Central memory CD8-positive, alpha-beta T cell (primary cell): ENCODE measurements at regions not wholly inside any gene's neighbourhood (a gene's known extent, or its start where the extent isn't known, plus 50 kb on each side); places are given as distances from the start of the nearest gene placed in this dataset.

Experiments
- ATAC-seq: fragments of 150-1000 bp; cut with Tn5 transposase; replicated peaks from 2 replicates; pipeline ENCODE4 v1.10.0; 2022; ENCODE audit warnings: mild to moderate bottlenecking, moderate FRiP score, moderate number of reproducible peaks; ENCODE audit not compliant: poor library complexity, severe bottlenecking; ENCODE audit errors: extremely low read depth
- DNase-seq, 2 donors: peaks; one replicate each; pipeline ENCODE4 v3.0.0; 2021; ENCODE audit warnings: low spot score in 2 of 2
- H3K27ac Mint-ChIP-seq: one replicate; pipeline ENCODE4 v1.8.0; 2022; ENCODE audit warnings: low read depth, mild to moderate bottlenecking, moderate library complexity, mixed read lengths
- H3K27me3 Mint-ChIP-seq: one replicate; pipeline ENCODE4 v1.8.0; 2022; ENCODE audit warnings: mixed read lengths
- H3K36me3 Mint-ChIP-seq: one replicate; pipeline ENCODE4 v1.8.0; 2022; ENCODE audit warnings: mild to moderate bottlenecking, moderate library complexity, mixed read lengths; ENCODE audit not compliant: insufficient read depth
- H3K4me1 Mint-ChIP-seq: one replicate; pipeline ENCODE4 v1.8.0; 2022; ENCODE audit warnings: mixed read lengths
- H3K4me3 Mint-ChIP-seq: one replicate; pipeline ENCODE4 v1.8.0; 2022; ENCODE audit warnings: mild to moderate bottlenecking, moderate library complexity, mixed read lengths
- H3K9me3 Mint-ChIP-seq: one replicate; pipeline ENCODE4 v1.8.0; 2022; ENCODE audit warnings: mixed read lengths

- H3K4me1 Mint-ChIP-seq, result no peaks in the 10 kb centered on the region
- H3K36me3 Mint-ChIP-seq, result no peaks in the 10 kb centered on the region
- DNase-seq, result no peak
- no peak for ATAC-seq
- peaks cover 9% of the 10 kb centered on the region for H3K27me3 Mint-ChIP-seq
- H3K4me3 Mint-ChIP-seq, result no peak overlapping the region
- no peak overlapping the region for H3K27ac Mint-ChIP-seq
- H3K9me3 Mint-ChIP-seq, result peaks cover 6% of the 10 kb centered on the region
Measured at GRCh38 chr6:121499666-121500065, 64.2 kb downstream of the GJA1 start.

GRCh38 chr6:121503589-121503991 lies 68.1 kb downstream of the GJA1 start:
- Mint-ChIP-seq H3K4me3 (no peak overlapping the region), H3K9me3 (peaks cover 6% of the 10 kb centered on the region), H3K27ac (no peak overlapping the region), H3K4me1 (no peaks in the 10 kb centered on the region), H3K36me3 (no peaks in the 10 kb centered on the region), H3K27me3 (peaks cover 9% of the 10 kb centered on the region)
- no peak for ATAC-seq
- DNase-seq, result no peak

- Mint-ChIP-seq H3K4me1 (no peaks in the 10 kb centered on the region), H3K4me3 (no peak overlapping the region), H3K27me3 (peaks cover 9% of the 10 kb centered on the region), H3K36me3 (no peaks in the 10 kb centered on the region), H3K27ac (no peak overlapping the region), H3K9me3 (peaks cover 6% of the 10 kb centered on the region)
- ATAC-seq (no peak), DNase-seq (no peak)
Measured at GRCh38 chr6:121504227-121504626, 68.8 kb downstream of the GJA1 start.

- peaks cover 9% of the 10 kb centered on the region for H3K27me3 Mint-ChIP-seq
- DNase-seq (no peak), ATAC-seq (no peak)
- peaks cover 6% of the 10 kb centered on the region for H3K9me3 Mint-ChIP-seq
- H3K27ac Mint-ChIP-seq, result no peak overlapping the region
- no peaks in the 10 kb centered on the region for H3K4me1 Mint-ChIP-seq
- H3K4me3 Mint-ChIP-seq, result no peak overlapping the region
- no peaks in the 10 kb centered on the region for H3K36me3 Mint-ChIP-seq
Measured at GRCh38 chr6:121505284-121505683, 69.8 kb downstream of the GJA1 start.

GRCh38 chr6:121506761-121507754 lies 71.6 kb downstream of the GJA1 start:
- Mint-ChIP-seq H3K9me3 (no peaks in the 10 kb centered on the region), H3K36me3 (peaks cover 2% of the 10 kb centered on the region), H3K27ac (no peak overlapping the region), H3K4me1 (no peaks in the 10 kb centered on the region), H3K27me3 (no peaks in the 10 kb centered on the region), H3K4me3 (no peak overlapping the region)
- no peak for ATAC-seq
- DNase-seq, result no peak

- no peaks in the 10 kb centered on the region for H3K27me3 Mint-ChIP-seq
- no peaks in the 10 kb centered on the region for H3K4me1 Mint-ChIP-seq
- H3K27ac Mint-ChIP-seq, result no peak overlapping the region
- ATAC-seq (no peak), DNase-seq (no peak)
- H3K4me3 Mint-ChIP-seq, result no peak overlapping the region
- peaks cover 2% of the 10 kb centered on the region for H3K36me3 Mint-ChIP-seq
- H3K9me3 Mint-ChIP-seq, result no peaks in the 10 kb centered on the region
Measured at GRCh38 chr6:121510568-121511177, 75.2 kb downstream of the GJA1 start.

GRCh38 chr6:121515630-121516265 lies 80.3 kb downstream of the GJA1 start:
- Mint-ChIP-seq H3K36me3 (no peaks in the 10 kb centered on the region), H3K27ac (no peak overlapping the region), H3K9me3 (no peaks in the 10 kb centered on the region), H3K27me3 (no peaks in the 10 kb centered on the region), H3K4me3 (no peak overlapping the region), H3K4me1 (no peaks in the 10 kb centered on the region)
- ATAC-seq (no peak), DNase-seq (no peak)

- Mint-ChIP-seq H3K9me3 (no peaks in the 10 kb centered on the region), H3K4me3 (no peak overlapping the region), H3K27me3 (no peaks in the 10 kb centered on the region), H3K36me3 (no peaks in the 10 kb centered on the region), H3K27ac (no peak overlapping the region), H3K4me1 (no peaks in the 10 kb centered on the region)
- ATAC-seq (no peak), DNase-seq (no peak)
Measured at GRCh38 chr6:121516331-121516730, 80.9 kb downstream of the GJA1 start.

GRCh38 chr6:121520337-121521163 lies 85.1 kb downstream of the GJA1 start:
- no peak for DNase-seq
- ATAC-seq, result no peak
- H3K4me3 Mint-ChIP-seq, result no peak overlapping the region
- no peaks in the 10 kb centered on the region for H3K9me3 Mint-ChIP-seq
- no peak overlapping the region for H3K27ac Mint-ChIP-seq
- no peaks in the 10 kb centered on the region for H3K27me3 Mint-ChIP-seq
- H3K4me1 Mint-ChIP-seq, result no peaks in the 10 kb centered on the region
- H3K36me3 Mint-ChIP-seq, result no peaks in the 10 kb centered on the region

- Mint-ChIP-seq H3K9me3 (no peaks in the 10 kb centered on the region), H3K36me3 (no peaks in the 10 kb centered on the region), H3K4me1 (no peaks in the 10 kb centered on the region), H3K27ac (no peak overlapping the region), H3K4me3 (no peak overlapping the region), H3K27me3 (no peaks in the 10 kb centered on the region)
- ATAC-seq (no peak), DNase-seq (no peak)
Measured at GRCh38 chr6:121521164-121521555, 85.7 kb downstream of the GJA1 start.

GRCh38 chr6:121522265-121522664 lies 86.8 kb downstream of the GJA1 start:
- Mint-ChIP-seq H3K36me3 (no peaks in the 10 kb centered on the region), H3K27me3 (no peaks in the 10 kb centered on the region), H3K4me1 (no peaks in the 10 kb centered on the region), H3K4me3 (no peak overlapping the region), H3K9me3 (no peaks in the 10 kb centered on the region), H3K27ac (no peak overlapping the region)
- no peak for DNase-seq
- ATAC-seq, result no peak

- H3K27ac Mint-ChIP-seq, result no peak overlapping the region
- no peak overlapping the region for H3K4me3 Mint-ChIP-seq
- no peaks in the 10 kb centered on the region for H3K27me3 Mint-ChIP-seq
- no peaks in the 10 kb centered on the region for H3K36me3 Mint-ChIP-seq
- H3K4me1 Mint-ChIP-seq, result no peaks in the 10 kb centered on the region
- DNase-seq, result no peak
- ATAC-seq, result no peak
- no peaks in the 10 kb centered on the region for H3K9me3 Mint-ChIP-seq
Measured at GRCh38 chr6:121522771-121523386, 87.4 kb downstream of the GJA1 start.
